Bronchial epithelial cell (primary cell): ENCODE measurements at regions not wholly inside any gene's neighbourhood (a gene's known extent, or its start where the extent isn't known, plus 50 kb on each side); places are given as distances from the start of the nearest gene placed in this dataset.

ENCODE experiments used
- DNase-seq: peaks from one replicate; pipeline ENCODE4 v3.0.0-alpha.2; 2010; ENCODE audit warnings: low read depth
- FAIRE-seq: peaks from 2 replicates; lab custom pipeline; 2011; peaks lifted over from hg19 to GRCh38; lab: Jason Lieb, UNC
- H3K27me3 ChIP-seq: 2 replicates; pipeline ENCODE4 v1.5.1; 2011; ENCODE audit warnings: low read length; ENCODE audit not compliant: control insufficient read depth, insufficient read depth
- H3K36me3 ChIP-seq: 2 replicates; pipeline ENCODE4 v1.5.1; 2011; ENCODE audit warnings: low read length; ENCODE audit not compliant: control insufficient read depth, insufficient read depth
- H3K4me3 ChIP-seq: 2 replicates; pipeline ENCODE4 v1.5.1; 2011; ENCODE audit warnings: mild to moderate bottlenecking, low read depth, low read length, control low read depth
- TF ChIP-seq, protein P1 (sequence below): IDR thresholded peaks from 2 replicates; pipeline ENCODE4 v1.5.1; 2011; ENCODE audit warnings: mild to moderate bottlenecking, moderate library complexity, low read length, control low read depth, inconsistent platforms; ENCODE audit not compliant: insufficient read depth, severe bottlenecking

DNA sequence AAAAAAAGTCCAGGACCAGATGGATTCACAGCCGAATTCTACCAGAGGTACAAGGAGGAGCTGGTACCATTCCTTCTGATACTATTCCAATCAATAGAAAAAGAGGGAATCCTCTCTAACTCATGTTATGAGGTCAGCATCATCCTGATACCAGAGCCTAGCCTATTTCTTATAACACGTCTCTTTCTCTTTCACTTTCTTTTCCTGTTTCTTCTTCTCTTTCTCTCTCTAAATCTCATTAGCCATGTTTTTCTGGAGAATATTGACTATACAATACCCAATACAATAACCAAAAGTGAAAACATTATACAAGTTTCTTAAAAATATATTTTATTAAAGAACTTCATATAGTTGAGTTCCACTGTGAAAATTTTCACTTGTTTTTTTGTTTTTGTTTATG, 1154.9 kb upstream of the PCDH7 start:
- no peaks in the 10 kb centered on the region for H3K36me3 ChIP-seq
- no peak for DNase-seq
- H3K4me3 ChIP-seq = no peak overlapping the region
- no peak for FAIRE-seq
- TF ChIP-seq, protein P1, sequence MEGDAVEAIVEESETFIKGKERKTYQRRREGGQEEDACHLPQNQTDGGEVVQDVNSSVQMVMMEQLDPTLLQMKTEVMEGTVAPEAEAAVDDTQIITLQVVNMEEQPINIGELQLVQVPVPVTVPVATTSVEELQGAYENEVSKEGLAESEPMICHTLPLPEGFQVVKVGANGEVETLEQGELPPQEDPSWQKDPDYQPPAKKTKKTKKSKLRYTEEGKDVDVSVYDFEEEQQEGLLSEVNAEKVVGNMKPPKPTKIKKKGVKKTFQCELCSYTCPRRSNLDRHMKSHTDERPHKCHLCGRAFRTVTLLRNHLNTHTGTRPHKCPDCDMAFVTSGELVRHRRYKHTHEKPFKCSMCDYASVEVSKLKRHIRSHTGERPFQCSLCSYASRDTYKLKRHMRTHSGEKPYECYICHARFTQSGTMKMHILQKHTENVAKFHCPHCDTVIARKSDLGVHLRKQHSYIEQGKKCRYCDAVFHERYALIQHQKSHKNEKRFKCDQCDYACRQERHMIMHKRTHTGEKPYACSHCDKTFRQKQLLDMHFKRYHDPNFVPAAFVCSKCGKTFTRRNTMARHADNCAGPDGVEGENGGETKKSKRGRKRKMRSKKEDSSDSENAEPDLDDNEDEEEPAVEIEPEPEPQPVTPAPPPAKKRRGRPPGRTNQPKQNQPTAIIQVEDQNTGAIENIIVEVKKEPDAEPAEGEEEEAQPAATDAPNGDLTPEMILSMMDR = no peak
- no peaks in the 10 kb centered on the region for H3K27me3 ChIP-seq

DNA sequence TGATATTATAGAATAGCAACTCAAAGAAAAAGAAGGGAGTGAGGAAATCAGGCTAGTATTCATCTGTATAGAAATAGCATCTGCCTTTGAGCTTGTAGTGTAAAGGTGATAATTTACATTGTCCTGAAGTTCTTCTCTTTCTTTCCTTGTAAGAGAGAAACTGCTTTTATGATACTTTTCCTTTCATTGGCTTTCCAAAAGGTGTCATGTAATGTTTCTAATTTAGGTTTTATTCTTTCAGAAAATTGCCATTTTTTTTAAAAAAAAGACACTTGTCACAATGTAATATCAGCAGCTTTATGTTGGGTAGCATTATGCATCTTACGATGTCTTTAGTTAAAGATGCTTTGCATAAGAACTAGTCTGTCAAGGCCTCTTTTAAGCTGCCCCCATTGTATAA, 1153.8 kb upstream of the PCDH7 start:
- Histone ChIP-seq H3K27me3 (no peaks in the 10 kb centered on the region), H3K4me3 (no peak overlapping the region), H3K36me3 (no peaks in the 10 kb centered on the region)
- FAIRE-seq (no peak), DNase-seq (no peak)
- TF ChIP-seq, protein P1 = no peak

DNA sequence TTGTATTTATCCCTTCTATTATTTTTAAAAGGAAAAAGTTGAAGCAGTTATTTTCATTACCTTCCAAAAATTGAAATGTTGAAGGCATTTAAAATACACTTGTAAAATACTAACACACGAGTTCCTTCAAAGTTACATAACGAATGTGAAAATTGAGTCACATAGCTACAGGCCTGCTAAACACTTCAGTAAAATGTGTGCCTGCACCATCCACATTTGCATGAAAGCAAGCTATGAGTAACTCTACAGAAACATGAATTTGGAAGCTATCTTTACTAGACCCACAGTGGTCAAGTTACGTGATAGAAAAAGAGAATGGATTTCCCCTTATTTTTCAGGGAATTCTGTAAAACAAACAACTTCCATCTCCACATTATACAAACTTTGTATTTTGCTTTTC, 1148.8 kb upstream of the PCDH7 start:
- Histone ChIP-seq H3K27me3 (no peaks in the 10 kb centered on the region), H3K4me3 (no peak overlapping the region), H3K36me3 (no peaks in the 10 kb centered on the region)
- TF ChIP-seq, protein P1 = no peak
- FAIRE-seq (no peak), DNase-seq (no peak)

DNA sequence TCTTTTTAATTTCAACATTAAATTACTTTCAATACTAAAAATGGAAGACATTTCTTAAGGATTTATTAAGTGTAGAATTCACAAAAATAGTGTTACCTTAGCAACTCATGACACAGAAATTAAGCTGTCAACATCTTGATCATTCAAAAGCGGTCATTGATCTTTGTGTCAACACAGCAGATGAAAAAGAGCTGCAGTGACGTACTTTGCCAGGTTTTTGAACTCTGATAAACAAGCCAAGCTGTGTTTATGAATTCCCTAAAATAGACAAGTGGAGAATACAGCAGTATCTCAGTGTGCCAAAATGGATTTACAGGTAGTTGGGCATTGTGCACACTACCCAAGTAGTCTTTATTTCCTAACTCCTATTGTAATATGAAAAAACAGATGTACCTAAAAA, 1141.8 kb upstream of the PCDH7 start:
- H3K27me3 ChIP-seq = no peaks in the 10 kb centered on the region
- no peak for FAIRE-seq
- no peak overlapping the region for H3K4me3 ChIP-seq
- TF ChIP-seq, protein P1 = no peak
- no peaks in the 10 kb centered on the region for H3K36me3 ChIP-seq
- DNase-seq = no peak

DNA sequence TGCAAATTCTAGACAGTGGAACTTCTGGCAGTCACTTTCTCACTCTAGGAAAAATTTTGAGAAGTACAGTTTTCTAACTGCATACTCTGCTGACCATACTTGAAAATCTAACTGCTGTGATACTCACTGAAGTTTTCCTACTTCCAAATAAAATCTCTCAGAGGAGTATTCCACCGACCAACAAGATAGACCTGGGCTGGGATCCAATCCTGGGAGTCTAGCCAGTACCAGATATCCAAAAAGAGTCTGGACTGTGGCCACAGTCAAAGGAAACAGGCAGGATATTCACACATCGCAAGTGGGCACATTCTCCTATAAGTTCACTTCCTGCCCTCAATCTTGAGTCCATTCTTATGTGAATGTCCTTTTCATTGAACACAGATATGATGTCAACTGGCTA, 1138.7 kb upstream of the PCDH7 start:
- no peaks in the 10 kb centered on the region for H3K36me3 ChIP-seq
- DNase-seq = no peak
- no peak overlapping the region for H3K4me3 ChIP-seq
- TF ChIP-seq, protein P1 = no peak
- H3K27me3 ChIP-seq = no peaks in the 10 kb centered on the region
- no peak for FAIRE-seq

DNA sequence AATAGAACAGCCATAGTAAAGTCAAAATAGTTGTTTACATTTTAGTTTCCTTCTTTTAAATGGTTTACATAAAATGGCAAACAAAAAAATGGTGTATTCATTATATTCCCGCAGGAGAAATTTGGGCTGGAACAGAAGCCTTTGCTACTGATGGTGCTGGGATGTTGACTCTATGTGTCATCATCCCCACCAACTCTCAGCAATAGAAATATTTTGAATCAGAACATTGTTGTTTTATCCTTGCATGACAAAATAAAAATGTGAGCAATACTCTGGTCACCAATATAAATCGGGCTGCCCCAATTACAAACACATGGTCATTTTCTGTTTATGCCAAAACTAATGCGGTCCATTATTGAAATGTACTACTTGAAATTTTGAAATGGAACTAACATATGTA, 1131.6 kb upstream of the PCDH7 start:
- H3K36me3 ChIP-seq = no peaks in the 10 kb centered on the region
- FAIRE-seq (no peak), DNase-seq (no peak)

More for the DNA sequence above, 1131.6 kb upstream of the PCDH7 start:
- H3K27me3 ChIP-seq = no peaks in the 10 kb centered on the region
- H3K4me3 ChIP-seq = no peak overlapping the region
- TF ChIP-seq, protein P1 = no peak
